ENCODE measurements at regions not wholly inside any gene's neighbourhood (a gene's known extent, or its start where the extent isn't known, plus 50 kb on each side); places are given as distances from the start of the nearest gene placed in this dataset.

GRCh38 chr12:92434607-92435025 is 268.2 kb upstream of the PLEKHG7 start:
- TF ChIP-seq CTCF (conservative IDR thresholded peaks at IDR 0.05; ENCODE audit: low read length) (no peak), EZH2phosphoT487 (IDR thresholded peaks at IDR 0.05; ENCODE audit: borderline replicate concordance, low read depth, low read length) (no peak)

Measured in OCI-LY7 (cell line).